ENCODE measurements at regions not wholly inside any gene's neighbourhood (a gene's known extent, or its start where the extent isn't known, plus 50 kb on each side); places are given as distances from the start of the nearest gene placed in this dataset.

GRCh38 chr2:160674146-160674750 is 180.6 kb upstream of the RBMS1 start:
- no peak for DNase-seq (ENCODE audit: low read depth in 2 of 2)

GRCh38 chr2:160679686-160680085 is 186.1 kb upstream of the RBMS1 start:
- DNase-seq (ENCODE audit: low read depth in 2 of 2) = no peak

DNA sequence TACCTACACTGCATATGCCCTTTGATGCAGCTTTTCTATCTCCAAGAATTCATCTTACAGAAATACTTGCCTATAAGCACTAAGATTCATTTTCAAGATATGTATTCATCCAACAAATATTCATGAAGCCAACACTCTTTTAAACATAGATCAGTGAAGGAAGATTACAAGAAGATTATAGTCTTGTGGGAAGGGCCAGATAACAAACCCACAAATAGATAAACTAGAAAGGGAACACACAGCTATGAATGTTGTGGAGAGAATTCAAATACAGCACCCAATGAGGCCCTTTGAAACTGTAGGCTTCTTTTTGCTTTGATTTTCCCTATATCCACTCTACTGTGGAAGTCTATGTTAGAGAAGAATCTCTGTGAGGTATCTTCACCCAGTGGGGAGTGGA is 186.7 kb upstream of the RBMS1 start:
- DNase-seq (ENCODE audit: low read depth in 2 of 2) = no peak

- no peak for DNase-seq (ENCODE audit: low read depth in 2 of 2)
Measured at GRCh38 chr2:160680974-160681373, 187.4 kb upstream of the RBMS1 start.

DNA sequence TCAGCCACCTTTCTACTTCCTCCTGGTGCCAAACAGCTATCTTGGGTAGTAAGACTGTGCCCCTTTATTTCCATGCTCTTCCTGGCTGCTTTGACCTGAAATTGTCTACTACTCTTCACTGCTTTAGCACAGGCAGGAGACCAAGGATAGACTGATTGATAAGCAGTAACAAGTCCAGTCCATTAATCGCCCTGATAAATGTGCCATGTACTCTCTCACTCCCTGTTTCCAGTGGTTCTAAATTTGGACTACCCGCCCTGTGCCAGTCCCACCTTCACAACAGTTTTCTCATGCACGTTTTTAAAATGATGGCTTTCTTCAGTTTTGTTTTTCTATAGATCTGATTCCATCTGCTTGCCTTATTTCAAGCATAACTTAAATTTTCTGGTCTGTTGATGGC is 189.6 kb upstream of the RBMS1 start:
- DNase-seq (ENCODE audit: low read depth in 2 of 2) = no peak

GRCh38 chr2:160687629-160688028 is 194.0 kb upstream of the RBMS1 start:
- no peak for DNase-seq (ENCODE audit: low read depth in 2 of 2)

GRCh38 chr2:160689441-160689840 is 195.8 kb upstream of the RBMS1 start:
- DNase-seq (ENCODE audit: low read depth in 2 of 2) = no peak

- no peak for DNase-seq (ENCODE audit: low read depth in 2 of 2)
Measured at GRCh38 chr2:160694221-160694620, 200.6 kb upstream of the RBMS1 start.

- DNase-seq (ENCODE audit: low read depth in 2 of 2) = no peak
Measured at GRCh38 chr2:160694631-160695030, 201.0 kb upstream of the RBMS1 start.

DNA sequence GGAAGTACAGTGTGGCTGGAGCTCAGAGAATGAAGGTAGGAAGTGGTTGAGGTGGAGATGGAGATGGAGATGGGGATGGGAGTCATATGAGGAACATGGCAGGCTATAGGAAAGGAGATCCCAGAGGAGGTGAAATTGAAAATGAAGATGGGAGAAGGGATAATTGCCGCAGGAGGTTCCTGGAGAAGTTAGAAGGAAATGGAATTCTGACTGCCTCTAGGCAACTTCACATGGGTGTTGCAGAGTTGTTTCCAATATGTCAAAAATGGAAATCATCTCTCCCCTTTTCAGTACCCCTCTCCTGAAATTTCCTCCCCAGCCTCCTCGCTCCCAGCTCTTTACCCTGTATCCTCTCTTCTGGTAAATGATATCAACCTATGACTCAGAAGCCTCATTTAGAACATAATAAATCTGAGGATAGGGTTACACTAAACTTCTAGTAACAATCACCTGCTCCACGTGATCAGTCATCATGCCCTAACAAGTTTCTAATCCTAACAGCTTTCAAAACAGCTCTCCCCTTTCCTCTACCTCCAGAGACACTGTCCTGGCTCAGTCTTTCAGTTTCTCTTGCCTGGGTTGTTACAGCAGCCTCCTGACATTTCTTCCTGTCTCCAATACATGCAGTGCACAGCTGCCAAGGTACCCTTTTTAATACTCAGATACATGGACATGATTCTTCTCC is 201.9 kb upstream of the RBMS1 start:
- no peak for DNase-seq (ENCODE audit: low read depth in 2 of 2)

DNA sequence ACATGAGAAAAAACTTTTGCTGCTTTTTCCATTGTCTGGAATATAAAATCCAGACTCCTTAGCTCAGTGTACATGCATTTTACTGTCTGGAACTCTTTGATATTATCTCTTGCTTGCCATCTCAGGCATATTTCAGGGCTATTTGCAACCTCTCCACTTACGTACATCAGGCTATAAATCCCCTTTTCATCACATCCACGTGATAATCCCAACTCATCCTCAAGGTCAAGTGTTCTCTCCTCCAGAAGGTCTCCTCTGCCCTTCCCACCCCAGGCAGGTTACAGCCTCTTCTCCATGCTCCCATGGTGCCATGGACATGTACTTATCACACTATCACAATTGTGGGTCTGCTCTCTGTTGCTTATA is 202.5 kb upstream of the RBMS1 start:
- no peak for DNase-seq (ENCODE audit: low read depth in 2 of 2)

GRCh38 chr2:160697817-160698216 is 204.2 kb upstream of the RBMS1 start:
- no peak for DNase-seq (ENCODE audit: low read depth in 2 of 2)

DNA sequence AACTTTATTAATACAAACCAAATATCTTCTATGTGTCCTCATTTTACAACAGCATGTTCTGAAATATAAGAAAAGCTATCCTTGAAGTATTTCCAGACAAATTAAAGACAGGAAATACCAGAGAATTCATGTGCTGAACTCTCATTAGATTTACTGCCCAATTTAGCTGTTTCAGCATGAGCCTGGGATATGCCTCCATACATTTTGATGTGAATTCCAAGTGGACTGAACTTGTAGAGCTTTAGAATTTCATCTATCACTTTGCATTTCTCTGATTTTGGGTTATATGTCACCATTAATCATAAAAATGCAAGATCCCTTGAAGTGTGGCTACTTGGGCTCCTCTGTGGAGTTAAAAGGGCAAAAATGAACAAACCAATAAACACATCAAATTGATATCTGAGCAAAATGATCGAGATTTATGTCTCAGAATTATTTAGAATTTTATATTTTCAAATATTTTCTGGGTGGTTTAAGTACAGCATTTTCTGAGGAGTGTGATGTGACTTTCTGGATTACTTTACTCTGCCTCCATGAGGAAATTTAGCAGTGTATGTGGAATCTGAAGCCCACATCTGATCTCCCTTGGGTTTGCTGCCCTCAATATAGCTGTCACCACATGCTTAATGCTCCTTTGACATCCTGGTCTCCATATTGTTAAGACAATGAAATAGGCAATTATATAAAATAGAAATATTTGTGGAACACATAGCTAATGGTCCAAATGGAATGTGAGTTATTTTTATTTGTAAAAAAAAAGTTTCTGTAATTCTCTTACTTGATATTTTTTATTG is 206.6 kb upstream of the RBMS1 start:
- DNase-seq (ENCODE audit: low read depth in 2 of 2) = no peak

GRCh38 chr2:160701822-160702221 is 208.2 kb upstream of the RBMS1 start:
- DNase-seq (ENCODE audit: low read depth in 2 of 2) = no peak

GRCh38 chr2:160702754-160703153 is 209.1 kb upstream of the RBMS1 start:
- DNase-seq (ENCODE audit: low read depth in 2 of 2) = no peak

GRCh38 chr2:160703648-160704585 is 210.3 kb upstream of the RBMS1 start:
- no peak for DNase-seq (ENCODE audit: low read depth in 2 of 2)

DNA sequence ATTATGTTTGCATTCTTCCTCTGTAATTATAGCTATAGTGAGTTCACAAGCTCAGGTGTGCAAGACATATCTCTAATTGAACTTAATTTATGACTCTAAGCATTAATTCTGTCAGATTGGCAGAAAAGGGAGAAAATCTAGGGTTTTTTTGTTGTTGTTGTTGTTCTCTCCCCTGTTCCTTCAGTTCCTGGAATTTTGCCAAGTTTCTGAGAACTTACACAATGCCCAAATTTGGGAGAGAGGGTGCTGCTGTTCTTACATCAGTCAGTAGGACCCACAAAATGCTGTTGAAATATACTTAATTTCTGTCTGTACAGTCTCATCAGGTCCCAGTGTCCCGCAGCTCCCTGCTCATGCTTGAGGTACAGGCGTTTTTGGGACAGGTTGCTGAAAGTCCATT is 221.8 kb upstream of the RBMS1 start:
- DNase-seq (ENCODE audit: low read depth in 2 of 2) = no peak

- DNase-seq (ENCODE audit: low read depth in 2 of 2) = no peak
Measured at GRCh38 chr2:160719116-160719515, 225.5 kb upstream of the RBMS1 start.

GRCh38 chr2:160720098-160720497 is 226.5 kb upstream of the RBMS1 start:
- no peak for DNase-seq (ENCODE audit: low read depth in 2 of 2)

DNA sequence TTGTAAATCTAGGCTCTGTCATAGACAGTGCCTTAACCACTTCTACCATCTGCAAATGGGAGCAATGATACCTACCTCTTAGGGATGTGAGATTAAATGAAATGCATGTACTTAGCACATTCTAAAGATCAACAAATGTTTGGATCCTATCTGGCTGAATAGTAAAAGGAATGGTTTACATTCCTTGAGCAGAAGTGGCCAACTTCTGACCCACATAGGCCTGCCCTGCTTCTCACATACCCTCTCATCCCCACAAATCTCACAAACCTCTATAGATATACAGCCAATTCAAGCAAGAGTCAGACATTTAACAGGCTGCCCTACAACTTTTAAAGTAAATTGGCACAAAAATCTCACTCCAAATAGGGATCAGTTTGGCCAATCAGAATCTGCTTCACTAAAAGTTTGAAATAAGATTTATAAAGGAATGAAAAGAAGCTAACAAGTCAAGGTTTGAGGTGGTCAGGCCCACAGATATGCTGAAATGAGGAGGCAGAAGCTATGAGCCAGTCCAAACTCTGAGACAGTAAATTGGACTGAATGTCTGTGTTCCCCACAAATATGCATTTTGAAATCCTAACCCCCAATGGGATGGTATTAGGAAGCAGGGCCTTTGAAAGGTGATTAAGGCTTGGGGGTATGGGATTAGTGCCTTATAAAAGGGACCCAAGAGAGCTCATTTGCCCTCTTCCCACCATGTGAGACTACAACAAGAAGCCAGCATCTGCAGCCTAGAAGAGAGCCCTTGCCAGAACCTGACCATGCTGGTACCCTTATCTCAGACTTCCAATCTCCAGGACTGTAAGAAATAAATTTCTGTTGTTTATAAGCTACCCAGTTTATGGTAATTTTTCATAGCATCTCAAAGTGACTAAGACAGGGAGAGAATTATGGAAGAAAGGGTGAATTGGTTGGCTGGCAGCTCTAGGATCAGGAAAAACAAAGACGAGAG is 227.8 kb upstream of the RBMS1 start:
- DNase-seq (ENCODE audit: low read depth in 2 of 2) = no peak

- no peak for DNase-seq (ENCODE audit: low read depth in 2 of 2)
Measured at GRCh38 chr2:160726046-160726445, 232.4 kb upstream of the RBMS1 start.
